NB4 (cell line): ENCODE measurements at regions not wholly inside any gene's neighbourhood (a gene's known extent, or its start where the extent isn't known, plus 50 kb on each side); places are given as distances from the start of the nearest gene placed in this dataset.

Experiments
- DNase-seq: peaks from one replicate; pipeline ENCODE4 v3.0.0; 2010; ENCODE audit warnings: low read depth
- H3K4me3 ChIP-seq: one replicate; pipeline ENCODE4 v1.5.1; 2011; ENCODE audit warnings: mild to moderate bottlenecking, low read depth, low read length, moderate library complexity
- CTCF ChIP-seq: IDR thresholded peaks from one replicate; pipeline ENCODE4 v1.5.1; 2012; ENCODE audit warnings: low read depth, low read length
- MAX ChIP-seq: IDR thresholded peaks from 2 replicates; pipeline ENCODE4 v1.6.1; 2011; ENCODE audit warnings: low read depth, low read length
- MYC ChIP-seq: IDR thresholded peaks from 2 replicates; pipeline ENCODE4 v1.6.1; 2011; ENCODE audit warnings: low read depth, low read length
- POLR2A ChIP-seq: IDR thresholded peaks from 2 replicates; pipeline ENCODE4 v1.6.1; 2011; ENCODE audit warnings: mild to moderate bottlenecking; ENCODE audit not compliant: insufficient read length; ENCODE audit errors: extremely low read depth

GRCh38 chr10:120355425-120355824, 101.6 kb upstream of the PLPP4 start:
- H3K4me3 ChIP-seq: no peak overlapping the region
- no peak for DNase-seq
- TF ChIP-seq MAX (no peak), CTCF (no peak), MYC (no peak), POLR2A (no peak)

GRCh38 chr10:120360571-120360970, 96.5 kb upstream of the PLPP4 start:
- no peak for TF ChIP-seq POLR2A
- DNase-seq: no peak
- no peak overlapping the region for H3K4me3 ChIP-seq

GRCh38 chr10:120365872-120366271, 91.2 kb upstream of the PLPP4 start:
- H3K4me3 ChIP-seq: no peak overlapping the region
- DNase-seq: no peak
- TF ChIP-seq MAX: no peak
- TF ChIP-seq CTCF: no peak
- TF ChIP-seq MYC: no peak
- TF ChIP-seq POLR2A: no peak

- H3K4me3 ChIP-seq: no peak overlapping the region
- DNase-seq: no peak
- no peak for TF ChIP-seq CTCF
- TF ChIP-seq MYC: no peak
- no peak for TF ChIP-seq POLR2A
- no peak for TF ChIP-seq MAX
Measured at GRCh38 chr10:120367341-120367740, 89.7 kb upstream of the PLPP4 start.

- H3K4me3 ChIP-seq: no peak overlapping the region
- TF ChIP-seq MYC (no peak), CTCF (no peak), MAX (no peak), POLR2A (no peak)
- DNase-seq: no peak
Measured at GRCh38 chr10:120368338-120368737, 88.7 kb upstream of the PLPP4 start.

- TF ChIP-seq MAX (no peak), POLR2A (no peak), CTCF (no peak), MYC (no peak)
- H3K4me3 ChIP-seq: no peak overlapping the region
- DNase-seq: no peak
Measured at GRCh38 chr10:120368927-120369326, 88.1 kb upstream of the PLPP4 start.
